WTC11 (cell line): ENCODE measurements at regions not wholly inside any gene's neighbourhood (a gene's known extent, or its start where the extent isn't known, plus 50 kb on each side); places are given as distances from the start of the nearest gene placed in this dataset.

Experiments used
- ATAC-seq: fragments of 200-7000 bp; cut with Tn5 transposase; 2 replicates; pipeline ENCODE4 v1.10.0; 2021; ENCODE audit warnings: mild to moderate bottlenecking, moderate library complexity
- CTCF ChIA-PET: fragments of 300-600 bp; sonication (Branson Sonifier 250); formaldehyde crosslinking; loops from one replicate; lab custom pipeline; 2021; ENCODE audit warnings: antibody characterized with exemption; lab: Charles Lee
- POLR2A ChIA-PET: fragments of 350-600 bp; sonication (Branson Sonifier 250); formaldehyde crosslinking; loops from one replicate; lab custom pipeline; 2021; ENCODE audit warnings: antibody characterized with exemption; lab: Charles Lee
- DNase-seq: peaks from one replicate; pipeline ENCODE4 v3.0.0; 2021; ENCODE audit warnings: low spot score
- H3K27ac Mint-ChIP-seq: 2 replicates; pipeline ENCODE4 v1.8.0; 2021; ENCODE audit warnings: mixed read lengths
- H3K27me3 Mint-ChIP-seq: 2 replicates; pipeline ENCODE4 v1.8.0; 2021; ENCODE audit warnings: low read depth, mild to moderate bottlenecking, moderate library complexity, mixed read lengths
- H3K36me3 Mint-ChIP-seq: 2 replicates; pipeline ENCODE4 v1.8.0; 2021; ENCODE audit warnings: mixed read lengths
- H3K4me1 Mint-ChIP-seq: 2 replicates; pipeline ENCODE4 v1.8.0; 2022; ENCODE audit warnings: mixed read lengths
- H3K4me3 Mint-ChIP-seq: 2 replicates; pipeline ENCODE4 v1.8.0; 2021; ENCODE audit warnings: mild to moderate bottlenecking, moderate library complexity, mixed read lengths
- H3K9me3 Mint-ChIP-seq: 2 replicates; pipeline ENCODE4 v1.8.0; 2021; ENCODE audit warnings: mixed read lengths
- CBFB ChIP-seq: sonication (generic); formaldehyde crosslinking; IDR thresholded peaks from 2 replicates; pipeline ENCODE4 v1.8.1; 2022; ENCODE audit warnings: mild to moderate bottlenecking, low read depth, missing genetic modification reagents
- CREM ChIP-seq: sonication (generic); formaldehyde crosslinking; IDR thresholded peaks from 2 replicates; pipeline ENCODE4 v1.8.1; 2022; ENCODE audit warnings: mild to moderate bottlenecking, missing genetic modification reagents, moderate library complexity
- E2F5 ChIP-seq: sonication (generic); formaldehyde crosslinking; IDR thresholded peaks from 2 replicates; pipeline ENCODE4 v1.8.1; 2022; ENCODE audit warnings: mild to moderate bottlenecking, moderate library complexity, missing genetic modification reagents
- ELF4 ChIP-seq: sonication (generic); formaldehyde crosslinking; IDR thresholded peaks from 2 replicates; pipeline ENCODE4 v1.8.1; 2022; ENCODE audit warnings: low read depth, mild to moderate bottlenecking, moderate library complexity, missing genetic modification reagents
- EMX1 ChIP-seq: fragments of 250-450 bp; sonication (Bioruptor Pico); IDR thresholded peaks from 2 replicates; pipeline ENCODE4 v1.8.0; 2021; ENCODE audit warnings: mild to moderate bottlenecking
- ETV6 ChIP-seq: sonication (generic); formaldehyde crosslinking; IDR thresholded peaks from 2 replicates; pipeline ENCODE4 v1.8.1; 2022; ENCODE audit warnings: mild to moderate bottlenecking, missing genetic modification reagents
- FOXJ3 ChIP-seq: sonication (generic); formaldehyde crosslinking; IDR thresholded peaks from 2 replicates; pipeline ENCODE4 v1.9.0; 2021; ENCODE audit warnings: missing genetic modification reagents, mild to moderate bottlenecking, borderline replicate concordance
- FOXK1 ChIP-seq: sonication (generic); formaldehyde crosslinking; IDR thresholded peaks from 2 replicates; pipeline ENCODE4 v1.8.0; 2022; ENCODE audit warnings: mild to moderate bottlenecking, moderate library complexity, missing genetic modification reagents
- GRHL2 ChIP-seq: fragments of 250-450 bp; sonication (Bioruptor Pico); IDR thresholded peaks from 2 replicates; pipeline ENCODE4 v1.8.0; 2022; ENCODE audit warnings: mild to moderate bottlenecking, moderate library complexity; ENCODE audit not compliant: insufficient replicate concordance, severe bottlenecking
- MAX ChIP-seq: sonication (generic); formaldehyde crosslinking; IDR thresholded peaks from 2 replicates; pipeline ENCODE4 v1.8.0; 2022; ENCODE audit warnings: mild to moderate bottlenecking, missing genetic modification reagents
- NFATC4 ChIP-seq: fragments of 250-450 bp; sonication (Bioruptor Pico); IDR thresholded peaks from 2 replicates; pipeline ENCODE4 v1.9.0; 2021; ENCODE audit warnings: mild to moderate bottlenecking
- NFE2L1 ChIP-seq: sonication (generic); formaldehyde crosslinking; IDR thresholded peaks from 2 replicates; pipeline ENCODE4 v1.8.1; 2023; ENCODE audit warnings: missing genetic modification reagents
- NR1H2 ChIP-seq: sonication (generic); formaldehyde crosslinking; IDR thresholded peaks from 2 replicates; pipeline ENCODE4 v1.9.0; 2021; ENCODE audit warnings: mild to moderate bottlenecking, moderate library complexity, missing genetic modification reagents
- NR2C2 ChIP-seq: sonication (generic); formaldehyde crosslinking; IDR thresholded peaks from 2 replicates; pipeline ENCODE4 v1.8.0; 2022; ENCODE audit warnings: mild to moderate bottlenecking, missing genetic modification reagents
- NR3C1 ChIP-seq: sonication (generic); formaldehyde crosslinking; conservative IDR thresholded peaks from 2 replicates; pipeline ENCODE4 v1.8.1; 2023; ENCODE audit warnings: low read depth, mild to moderate bottlenecking, missing genetic modification reagents
- PRDM15 ChIP-seq: sonication (generic); formaldehyde crosslinking; IDR thresholded peaks from 2 replicates; pipeline ENCODE4 v1.8.0; 2022; ENCODE audit warnings: missing genetic modification reagents
- RORB ChIP-seq: fragments of 250-450 bp; sonication (Bioruptor Pico); IDR thresholded peaks from 2 replicates; pipeline ENCODE4 v1.9.0; 2021; ENCODE audit warnings: mild to moderate bottlenecking
- SOX15 ChIP-seq: fragments of 250-450 bp; sonication (Bioruptor Pico); IDR thresholded peaks from 2 replicates; pipeline ENCODE4 v1.9.0; 2021; ENCODE audit warnings: mild to moderate bottlenecking
- TEAD1 ChIP-seq: sonication (generic); formaldehyde crosslinking; IDR thresholded peaks from 2 replicates; pipeline ENCODE4 v1.8.0; 2022; ENCODE audit warnings: mild to moderate bottlenecking, missing genetic modification reagents
- TP53 ChIP-seq: sonication (generic); formaldehyde crosslinking; IDR thresholded peaks from 2 replicates; pipeline ENCODE4 v1.8.1; 2023; ENCODE audit warnings: mild to moderate bottlenecking, missing genetic modification reagents
- ZNF219 ChIP-seq: sonication (generic); formaldehyde crosslinking; IDR thresholded peaks from 2 replicates; pipeline ENCODE4 v1.8.0; 2023; ENCODE audit warnings: missing genetic modification reagents, mild to moderate bottlenecking, borderline replicate concordance
- ZNF232 ChIP-seq: sonication (generic); formaldehyde crosslinking; IDR thresholded peaks from 2 replicates; pipeline ENCODE4 v1.8.0; 2022; ENCODE audit warnings: mild to moderate bottlenecking, missing genetic modification reagents
- ZNF317 ChIP-seq: sonication (generic); formaldehyde crosslinking; IDR thresholded peaks from 2 replicates; pipeline ENCODE4 v1.8.1; 2023; ENCODE audit warnings: low read depth, mild to moderate bottlenecking, moderate library complexity, missing genetic modification reagents, borderline replicate concordance
- ZNF416 ChIP-seq: fragments of 250-450 bp; sonication (Bioruptor Pico); IDR thresholded peaks from 2 replicates; pipeline ENCODE4 v1.9.0; 2021; ENCODE audit warnings: mild to moderate bottlenecking, inconsistent platforms
- ZNF425 ChIP-seq: fragments of 250-450 bp; sonication (Bioruptor Pico); conservative IDR thresholded peaks from 2 replicates; pipeline ENCODE4 v1.9.0; 2021; ENCODE audit warnings: mild to moderate bottlenecking

GRCh38 chr3:72115307-72115706, 330.4 kb upstream of the PROK2 start (continued):
- no peak for TF ChIP-seq RORB (CRISPR knock-in tag)

GRCh38 chr3:72114773-72115172, 329.8 kb upstream of the PROK2 start:
- no peaks in the 10 kb centered on the region for H3K27me3 Mint-ChIP-seq
- H3K9me3 Mint-ChIP-seq = no peaks in the 10 kb centered on the region
- ChIA-PET CTCF (no interaction called here), POLR2A (no interaction called here)
- H3K4me1 Mint-ChIP-seq = peaks cover 11% of the 10 kb centered on the region
- DNase-seq (no peak), ATAC-seq (no peak)
- H3K27ac Mint-ChIP-seq = no peak overlapping the region
- no peak overlapping the region for H3K4me3 Mint-ChIP-seq
- TF ChIP-seq FOXJ3 (CRISPR knock-in tag) (no peak), TP53 (CRISPR knock-in tag) (no peak), SOX15 (CRISPR knock-in tag) (no peak), ZNF425 (CRISPR knock-in tag) (no peak), ELF4 (CRISPR knock-in tag) (no peak), MAX (no peak), ZNF232 (CRISPR knock-in tag) (no peak)
- no peaks in the 10 kb centered on the region for H3K36me3 Mint-ChIP-seq

- CTCF ChIA-PET = no interaction called here
Measured at GRCh38 chr3:72113964-72114363, 329.0 kb upstream of the PROK2 start.

More at GRCh38 chr3:72113964-72114363, 329.0 kb upstream of the PROK2 start:
- Mint-ChIP-seq H3K36me3 (no peaks in the 10 kb centered on the region), H3K9me3 (no peaks in the 10 kb centered on the region), H3K27ac (no peak overlapping the region), H3K4me3 (no peak overlapping the region), H3K27me3 (no peaks in the 10 kb centered on the region), H3K4me1 (peaks cover 11% of the 10 kb centered on the region)
- DNase-seq (no peak), ATAC-seq (no peak)
- POLR2A ChIA-PET = no interaction called here
- TF ChIP-seq ZNF317 (CRISPR knock-in tag) (no peak), NFE2L1 (CRISPR knock-in tag) (no peak), PRDM15 (CRISPR knock-in tag) (no peak), CBFB (CRISPR knock-in tag) (no peak), TP53 (CRISPR knock-in tag) (no peak), NR1H2 (no peak), FOXK1 (CRISPR knock-in tag) (no peak), ZNF416 (CRISPR knock-in tag) (no peak), CREM (no peak), ZNF219 (CRISPR knock-in tag) (no peak), GRHL2 (CRISPR knock-in tag) (no peak), ETV6 (CRISPR knock-in tag) (no peak), E2F5 (CRISPR knock-in tag) (no peak), TEAD1 (CRISPR knock-in tag) (no peak), NFATC4 (CRISPR knock-in tag) (no peak), NR3C1 (CRISPR knock-in tag) (no peak), EMX1 (no peak), NR2C2 (CRISPR knock-in tag) (no peak)
